HepG2 (cell line): ENCODE measurements at regions not wholly inside any gene's neighbourhood (a gene's known extent, or its start where the extent isn't known, plus 50 kb on each side); places are given as distances from the start of the nearest gene placed in this dataset.

Experiments used
- DR1 ChIP-seq: sonication (generic); formaldehyde crosslinking; IDR thresholded peaks from 2 replicates; pipeline ENCODE4 v1.8.0; 2021; ENCODE audit warnings: mild to moderate bottlenecking, missing genetic modification reagents, inconsistent platforms
- ETV6 ChIP-seq: sonication (generic); formaldehyde crosslinking; conservative IDR thresholded peaks from 2 replicates; pipeline ENCODE4 v1.4.0; 2020; ENCODE audit warnings: missing genetic modification reagents
- HNF4G ChIP-seq, 2 experiments: sonication (generic) in 1 of 2; formaldehyde crosslinking in 1 of 2; IDR thresholded peaks; 2 replicates each; pipeline versions ENCODE4 v1.4.0 to v1.6.1; 2011 to 2020; ENCODE audit warnings: borderline replicate concordance in 2 of 2, low read depth in 2 of 2, mild to moderate bottlenecking in 2 of 2, low read length in 1 of 2, missing genetic modification reagents in 1 of 2, moderate library complexity in 1 of 2
- NCOR1 ChIP-seq: fragments of 200-600 bp; sonication (generic); IDR thresholded peaks from 2 replicates; pipeline ENCODE4 v1.7.0; 2017; ENCODE audit warnings: antibody characterized with exemption, low read length, borderline replicate concordance
- PHF21A ChIP-seq: sonication (generic); formaldehyde crosslinking; IDR thresholded peaks from 2 replicates; pipeline ENCODE4 v1.5.0; 2020; ENCODE audit warnings: mild to moderate bottlenecking, missing genetic modification reagents
- PHF8 ChIP-seq: sonication (generic); formaldehyde crosslinking; IDR thresholded peaks from 2 replicates; pipeline ENCODE4 v1.5.0; 2020; ENCODE audit warnings: missing genetic modification reagents
- PRPF4 ChIP-seq: fragments of 200-400 bp; formaldehyde crosslinking; IDR thresholded peaks from 2 replicates; pipeline ENCODE4 v1.6.1; 2016; ENCODE audit warnings: low read length, low read depth; ENCODE audit not compliant: poor library complexity, severe bottlenecking
- RCOR2 ChIP-seq: IDR thresholded peaks from 2 replicates; pipeline ENCODE4 v1.6.1; 2016; ENCODE audit warnings: missing biosample characterization, missing genetic modification reagents
- SP140L ChIP-seq: sonication (generic); formaldehyde crosslinking; IDR thresholded peaks from 2 replicates; pipeline ENCODE4 v1.4.0; 2020; ENCODE audit warnings: missing genetic modification reagents, borderline replicate concordance
- TARDBP ChIP-seq: sonication (generic); formaldehyde crosslinking; IDR thresholded peaks from 2 replicates; pipeline ENCODE4 v1.8.0; 2022; ENCODE audit warnings: mild to moderate bottlenecking, missing genetic modification reagents
- TFDP1 ChIP-seq: IDR thresholded peaks from 2 replicates; pipeline ENCODE4 v1.6.1; 2016; ENCODE audit warnings: missing compliant biosample characterization, missing genetic modification reagents, borderline replicate concordance
- ZHX1 ChIP-seq: sonication (generic); formaldehyde crosslinking; IDR thresholded peaks from 2 replicates; pipeline ENCODE4 v1.8.1; 2022; ENCODE audit warnings: low read depth, mild to moderate bottlenecking, missing genetic modification reagents
- ZMYM3 ChIP-seq: sonication (generic); formaldehyde crosslinking; IDR thresholded peaks from 2 replicates; pipeline ENCODE4 v1.5.1; 2020; ENCODE audit warnings: mild to moderate bottlenecking, missing genetic modification reagents
- ZNF180 ChIP-seq: sonication (generic); formaldehyde crosslinking; IDR thresholded peaks from 2 replicates; pipeline ENCODE4 v1.4.0; 2020; ENCODE audit warnings: low read depth, missing genetic modification reagents, borderline replicate concordance
- ZNF329 ChIP-seq: sonication (generic); formaldehyde crosslinking; IDR thresholded peaks from 2 replicates; pipeline ENCODE4 v1.9.0; 2021; ENCODE audit warnings: low read depth, mild to moderate bottlenecking, missing genetic modification reagents
- ZNF614 ChIP-seq: IDR thresholded peaks from 2 replicates; pipeline ENCODE4 v1.6.1; 2018; ENCODE audit warnings: missing biosample characterization, missing genetic modification reagents, inconsistent platforms, borderline replicate concordance
- ZNF687 ChIP-seq: sonication (generic); formaldehyde crosslinking; IDR thresholded peaks from 2 replicates; pipeline ENCODE4 v1.5.1; 2020; ENCODE audit warnings: mild to moderate bottlenecking, missing genetic modification reagents, moderate library complexity
- TF ChIP-seq, protein P1 (sequence below): sonication (generic); formaldehyde crosslinking; IDR thresholded peaks from 2 replicates; pipeline ENCODE4 v1.5.0; 2020; ENCODE audit warnings: missing genetic modification reagents
- TF ChIP-seq, protein P2 (sequence below): sonication (generic); formaldehyde crosslinking; IDR thresholded peaks from 2 replicates; pipeline ENCODE4 v1.4.0; 2020; ENCODE audit warnings: mild to moderate bottlenecking, missing genetic modification reagents
- TF ChIP-seq, protein P3 (sequence below): sonication (generic); formaldehyde crosslinking; IDR thresholded peaks from 2 replicates; pipeline ENCODE4 v1.5.0; 2020; ENCODE audit warnings: missing genetic modification reagents

GRCh38 chr6:137784583-137784982 is 82.5 kb upstream of the TNFAIP3 start (continued):
- TF ChIP-seq TFDP1 (no peak), ZNF687 (CRISPR knock-in tag) (no peak), NCOR1 (no peak), ZNF329 (no peak), ZHX1 (CRISPR knock-in tag) (no peak), TARDBP (CRISPR knock-in tag) (no peak), ZMYM3 (CRISPR knock-in tag) (0 out of 2 replicates have a peak, but pooled peaks have one; percentile 26), SP140L (CRISPR knock-in tag) (no peak), RCOR2 (CRISPR knock-in tag) (0 out of 2 replicates have a peak, but pooled peaks have one; percentile 20), ZNF614 (CRISPR knock-in tag) (0 out of 2 replicates have a peak, but pooled peaks have one; percentile 36), PRPF4 (no peak), ZNF180 (CRISPR knock-in tag) (no peak), PHF21A (CRISPR knock-in tag) (no peak), ETV6 (no peak), DR1 (no peak), HNF4G (IDR thresholded peaks at IDR 0.05; ENCODE audit: borderline replicate concordance, low read depth, low read length) (no peak), HNF4G (CRISPR knock-in tag; IDR thresholded peaks at IDR 0.05; ENCODE audit: borderline replicate concordance, low read depth) (no peak), PHF8 (no peak)
- TF ChIP-seq, protein P1, sequence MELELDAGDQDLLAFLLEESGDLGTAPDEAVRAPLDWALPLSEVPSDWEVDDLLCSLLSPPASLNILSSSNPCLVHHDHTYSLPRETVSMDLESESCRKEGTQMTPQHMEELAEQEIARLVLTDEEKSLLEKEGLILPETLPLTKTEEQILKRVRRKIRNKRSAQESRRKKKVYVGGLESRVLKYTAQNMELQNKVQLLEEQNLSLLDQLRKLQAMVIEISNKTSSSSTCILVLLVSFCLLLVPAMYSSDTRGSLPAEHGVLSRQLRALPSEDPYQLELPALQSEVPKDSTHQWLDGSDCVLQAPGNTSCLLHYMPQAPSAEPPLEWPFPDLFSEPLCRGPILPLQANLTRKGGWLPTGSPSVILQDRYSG (CRISPR knock-in tag) = no peak
- TF ChIP-seq, protein P2, sequence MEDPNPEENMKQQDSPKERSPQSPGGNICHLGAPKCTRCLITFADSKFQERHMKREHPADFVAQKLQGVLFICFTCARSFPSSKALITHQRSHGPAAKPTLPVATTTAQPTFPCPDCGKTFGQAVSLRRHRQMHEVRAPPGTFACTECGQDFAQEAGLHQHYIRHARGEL (CRISPR knock-in tag) = no peak
- TF ChIP-seq, protein P3, sequence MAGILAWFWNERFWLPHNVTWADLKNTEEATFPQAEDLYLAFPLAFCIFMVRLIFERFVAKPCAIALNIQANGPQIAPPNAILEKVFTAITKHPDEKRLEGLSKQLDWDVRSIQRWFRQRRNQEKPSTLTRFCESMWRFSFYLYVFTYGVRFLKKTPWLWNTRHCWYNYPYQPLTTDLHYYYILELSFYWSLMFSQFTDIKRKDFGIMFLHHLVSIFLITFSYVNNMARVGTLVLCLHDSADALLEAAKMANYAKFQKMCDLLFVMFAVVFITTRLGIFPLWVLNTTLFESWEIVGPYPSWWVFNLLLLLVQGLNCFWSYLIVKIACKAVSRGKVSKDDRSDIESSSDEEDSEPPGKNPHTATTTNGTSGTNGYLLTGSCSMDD (CRISPR knock-in tag) = no peak
